HEK293 (cell line): ENCODE measurements at regions not wholly inside any gene's neighbourhood (a gene's known extent, or its start where the extent isn't known, plus 50 kb on each side); places are given as distances from the start of the nearest gene placed in this dataset.

Source experiments
- CTCF ChIA-PET: fragments of 350-600 bp; formaldehyde crosslinking; extraction: SDS; loops from one replicate; lab custom pipeline; 2021; ENCODE audit warnings: antibody characterized with exemption; lab: Yijun Ruan, JAX
- POLR2A ChIA-PET: fragments of 300-600 bp; formaldehyde crosslinking; extraction: SDS; loops from one replicate; lab custom pipeline; 2020; ENCODE audit warnings: antibody characterized with exemption, inconsistent platforms; lab: Yijun Ruan, JAX
- H3K27ac ChIP-seq: fragments of 200-500 bp; sonication (Bioruptor generic); 2 replicates; pipeline ENCODE4 v1.5.1; 2014; ENCODE audit warnings: low read depth, low read length, control low read depth, inconsistent platforms; ENCODE audit errors: extremely low read depth
- H3K36me3 ChIP-seq, 2 experiments: fragments of 200-500 bp in 1 of 2; sonication (Bioruptor generic) in 1 of 2; 1 replicate in 1 of 2; 2 replicates in 1 of 2; pipeline ENCODE4 v1.5.1; 2014 to 2017; ENCODE audit warnings: inconsistent platforms in 2 of 2, low read length in 2 of 2; ENCODE audit not compliant: control insufficient read depth in 2 of 2, insufficient read depth in 1 of 2
- H3K4me1 ChIP-seq: fragments of 200-500 bp; sonication (Bioruptor generic); 2 replicates; pipeline ENCODE4 v1.5.1; 2014; ENCODE audit warnings: mild to moderate bottlenecking, low read length, inconsistent platforms; ENCODE audit not compliant: control insufficient read depth, insufficient read depth
- H3K4me3 ChIP-seq: 2 replicates; pipeline ENCODE4 v1.5.1; 2011; ENCODE audit warnings: low read depth, mild to moderate bottlenecking, control low read depth, low read length, moderate library complexity
- H3K9me3 ChIP-seq: fragments of 200-500 bp; sonication (Bioruptor generic); 2 replicates; pipeline ENCODE4 v1.5.1; 2014; ENCODE audit warnings: low read depth, low read length, inconsistent platforms; ENCODE audit not compliant: control insufficient read depth, insufficient read depth
- CTCF ChIP-seq: fragments of 450-650 bp; formaldehyde crosslinking; IDR thresholded peaks from 2 replicates; pipeline ENCODE4 v1.5.1; 2016; ENCODE audit warnings: missing biosample characterization, missing genetic modification characterization
- GLI4 ChIP-seq: fragments of 450-650 bp; formaldehyde crosslinking; IDR thresholded peaks from 2 replicates; pipeline ENCODE4 v1.5.1; 2016; ENCODE audit warnings: missing biosample characterization, missing genetic modification characterization
- KLF8 ChIP-seq: fragments of 450-650 bp; formaldehyde crosslinking; IDR thresholded peaks from 2 replicates; pipeline ENCODE4 v1.5.1; 2016; ENCODE audit warnings: missing biosample characterization, missing genetic modification characterization
- MZF1 ChIP-seq: fragments of 450-650 bp; formaldehyde crosslinking; IDR thresholded peaks from 2 replicates; pipeline ENCODE4 v1.5.1; 2017; ENCODE audit warnings: missing biosample characterization, missing genetic modification characterization, borderline replicate concordance
- OVOL3 ChIP-seq: fragments of 450-650 bp; formaldehyde crosslinking; IDR thresholded peaks from 2 replicates; pipeline ENCODE4 v1.5.1; 2016; ENCODE audit warnings: missing biosample characterization, missing genetic modification characterization
- PRDM4 ChIP-seq: fragments of 450-650 bp; formaldehyde crosslinking; IDR thresholded peaks from 2 replicates; pipeline ENCODE4 v1.5.1; 2017; ENCODE audit warnings: missing biosample characterization, missing genetic modification characterization
- ZFP37 ChIP-seq: fragments of 450-650 bp; formaldehyde crosslinking; IDR thresholded peaks from 2 replicates; pipeline ENCODE4 v1.5.1; 2016; ENCODE audit warnings: missing biosample characterization, missing genetic modification characterization
- ZNF157 ChIP-seq: fragments of 450-650 bp; formaldehyde crosslinking; IDR thresholded peaks from 2 replicates; pipeline ENCODE4 v1.5.1; 2016; ENCODE audit warnings: missing biosample characterization, missing genetic modification characterization
- ZNF16 ChIP-seq: fragments of 450-650 bp; formaldehyde crosslinking; IDR thresholded peaks from 2 replicates; pipeline ENCODE4 v1.5.1; 2016; ENCODE audit warnings: low read depth, missing biosample characterization, missing genetic modification characterization
- ZNF223 ChIP-seq: fragments of 450-650 bp; formaldehyde crosslinking; IDR thresholded peaks from 2 replicates; pipeline ENCODE4 v1.5.1; 2016; ENCODE audit warnings: missing biosample characterization, missing genetic modification characterization
- ZNF23 ChIP-seq: fragments of 450-650 bp; formaldehyde crosslinking; IDR thresholded peaks from 2 replicates; pipeline ENCODE4 v1.5.1; 2016; ENCODE audit warnings: missing biosample characterization, missing genetic modification characterization, borderline replicate concordance
- ZNF335 ChIP-seq: fragments of 450-650 bp; formaldehyde crosslinking; conservative IDR thresholded peaks from 2 replicates; pipeline ENCODE4 v1.5.1; 2016; ENCODE audit warnings: missing biosample characterization, missing genetic modification characterization
- ZNF37A ChIP-seq: fragments of 450-650 bp; IDR thresholded peaks from 2 replicates; pipeline ENCODE4 v1.5.1; 2018; ENCODE audit warnings: missing biosample characterization, missing genetic modification characterization
- ZNF510 ChIP-seq: fragments of 450-650 bp; formaldehyde crosslinking; IDR thresholded peaks from 2 replicates; pipeline ENCODE4 v1.5.1; 2018; ENCODE audit warnings: mild to moderate bottlenecking, missing genetic modification characterization, missing biosample characterization; ENCODE audit not compliant: insufficient replicate concordance
- ZNF521 ChIP-seq: fragments of 450-650 bp; formaldehyde crosslinking; IDR thresholded peaks from 2 replicates; pipeline ENCODE4 v1.5.1; 2017; ENCODE audit warnings: missing biosample characterization, mild to moderate bottlenecking, missing genetic modification characterization
- ZNF544 ChIP-seq: fragments of 450-650 bp; formaldehyde crosslinking; IDR thresholded peaks from 2 replicates; pipeline ENCODE4 v1.5.0; 2017; ENCODE audit warnings: missing biosample characterization, missing genetic modification characterization
- ZNF560 ChIP-seq: fragments of 450-650 bp; formaldehyde crosslinking; IDR thresholded peaks from 2 replicates; pipeline ENCODE4 v1.5.1; 2017; ENCODE audit warnings: missing biosample characterization, missing genetic modification characterization, borderline replicate concordance
- ZNF629 ChIP-seq: fragments of 450-650 bp; formaldehyde crosslinking; IDR thresholded peaks from 2 replicates; pipeline ENCODE4 v1.5.1; 2017; ENCODE audit warnings: missing biosample characterization, missing genetic modification characterization
- ZNF658 ChIP-seq: fragments of 450-650 bp; formaldehyde crosslinking; IDR thresholded peaks from 2 replicates; pipeline ENCODE4; 2016; ENCODE audit warnings: missing biosample characterization, missing genetic modification characterization
- ZNF664 ChIP-seq: fragments of 450-650 bp; formaldehyde crosslinking; IDR thresholded peaks from 2 replicates; pipeline ENCODE4 v1.5.1; 2016; ENCODE audit warnings: missing biosample characterization, missing genetic modification characterization
- ZNF747 ChIP-seq: fragments of 450-650 bp; formaldehyde crosslinking; IDR thresholded peaks from 2 replicates; pipeline ENCODE4 v1.5.1; 2016; ENCODE audit warnings: missing biosample characterization, missing genetic modification characterization
- ZNF837 ChIP-seq: fragments of 450-650 bp; formaldehyde crosslinking; IDR thresholded peaks from 2 replicates; pipeline ENCODE4 v1.5.1; 2016; ENCODE audit warnings: missing biosample characterization, missing genetic modification characterization

- Histone ChIP-seq H3K9me3 (no peaks in the 10 kb centered on the region), H3K27ac (no peak overlapping the region), H3K4me1 (no peaks in the 10 kb centered on the region)
- CTCF ChIA-PET, result no interaction called here
- POLR2A ChIA-PET, result no interaction called here
- TF ChIP-seq ZNF510, result no peak
- TF ChIP-seq ZNF23 (tag by site-specific recombination), result no peak
- no peak for TF ChIP-seq ZFP37 (tag by site-specific recombination)
- TF ChIP-seq GLI4 (tag by site-specific recombination), result no peak
- TF ChIP-seq ZNF747 (tag by site-specific recombination), result no peak
- no peak for TF ChIP-seq ZNF335 (tag by site-specific recombination)
- TF ChIP-seq MZF1 (tag by site-specific recombination), result no peak
- TF ChIP-seq CTCF, result no peak
- TF ChIP-seq KLF8 (tag by site-specific recombination), result no peak
- no peak for TF ChIP-seq ZNF560 (tag by site-specific recombination)
- no peak for TF ChIP-seq ZNF223 (tag by site-specific recombination)
- no peak for TF ChIP-seq ZNF521 (tag by site-specific recombination)
- TF ChIP-seq OVOL3, result no peak
- TF ChIP-seq, all 188 proteins: peak for 0
- Histone ChIP-seq H3K4me3 (no peak overlapping the region), H3K36me3 (no peaks in the 10 kb centered on the region)
Measured at GRCh38 chr5:155957884-155958283, 369.1 kb upstream of the SGCD start.

- no peak overlapping the region for H3K4me3 ChIP-seq
- POLR2A ChIA-PET, result no interaction called here
- TF ChIP-seq ZNF837 (tag by site-specific recombination) (no peak), ZNF157 (tag by site-specific recombination) (no peak), ZNF544 (tag by site-specific recombination) (no peak), ZNF664 (tag by site-specific recombination) (no peak), ZNF16 (tag by site-specific recombination) (no peak), ZNF629 (no peak), PRDM4 (tag by site-specific recombination) (no peak), ZNF37A (tag by site-specific recombination) (no peak), ZNF658 (tag by site-specific recombination) (no peak)
- H3K9me3 ChIP-seq, result no peaks in the 10 kb centered on the region
- no peak overlapping the region for H3K27ac ChIP-seq
- no peaks in the 10 kb centered on the region for H3K4me1 ChIP-seq
- CTCF ChIA-PET, result interaction anchor here (1.1 kb wide), 1 partner anchor 15 kb away, joined by 3 read pairs; no protein-coding TSS in a partner anchor
- H3K36me3 ChIP-seq, result no peaks in the 10 kb centered on the region
Measured at GRCh38 chr5:155959082-155959481, 367.9 kb upstream of the SGCD start.
